ENCODE measurements at regions not wholly inside any gene's neighbourhood (a gene's known extent, or its start where the extent isn't known, plus 50 kb on each side); places are given as distances from the start of the nearest gene placed in this dataset.

DNA sequence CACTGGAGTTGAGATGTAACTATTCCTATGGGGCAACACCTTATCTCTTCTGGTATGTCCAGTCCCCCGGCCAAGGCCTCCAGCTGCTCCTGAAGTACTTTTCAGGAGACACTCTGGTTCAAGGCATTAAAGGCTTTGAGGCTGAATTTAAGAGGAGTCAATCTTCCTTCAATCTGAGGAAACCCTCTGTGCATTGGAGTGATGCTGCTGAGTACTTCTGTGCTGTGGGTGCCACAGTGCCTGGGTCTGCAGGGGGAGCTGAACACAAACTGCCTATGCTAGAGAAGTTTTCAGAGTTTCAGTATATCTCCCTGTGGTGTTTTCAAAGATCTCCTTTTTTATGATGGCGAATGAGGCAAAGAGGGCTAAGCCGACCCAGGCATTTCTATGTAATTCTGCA, 179.2 kb upstream of the OR4E1 start:
- Histone ChIP-seq H4K20me1 (ENCODE audit: insufficient read depth) (no peaks in the 10 kb centered on the region), H3K4me2 (ENCODE audit: low read length) (no peak overlapping the region), H3K27me3 (ENCODE audit: insufficient read depth, low read length) (peaks cover 39% of the 10 kb centered on the region), H3K36me3 (ENCODE audit: control insufficient read depth in 1 of 2, insufficient read depth in 2 of 2, low read length in 2 of 2) (no peaks in the 10 kb centered on the region), H3K27ac (ENCODE audit: low read depth, low read length) (no peak overlapping the region), H3K9ac (ENCODE audit: low read length) (no peak overlapping the region), H3K79me2 (ENCODE audit: insufficient read depth, low read length) (no peaks in the 10 kb centered on the region), H2AFZ (ENCODE audit: low read depth, low read length, poor library complexity, severe bottlenecking) (no peak overlapping the region), H3K9me2 (ENCODE audit: insufficient read depth) (no peaks in the 10 kb centered on the region), H3K4me3 (replicated peaks in 1 of 2; ENCODE audit: low read depth in 1 of 2, low read length in 2 of 2) (no peak overlapping the region), H3K9me3 (ENCODE audit: control insufficient read depth in 1 of 2, insufficient read depth in 1 of 2, low read depth in 1 of 2, low read length in 2 of 2) (no peaks in the 10 kb centered on the region), H3K4me1 (ENCODE audit: control insufficient read depth in 1 of 2, insufficient read depth in 2 of 2, low read length in 2 of 2) (no peaks in the 10 kb centered on the region)
- ChIA-PET RAD21 (ENCODE audit: low non-redundant PET in 1 of 2, low total read pairs in 2 of 2, uncharacterized antibody in 2 of 2, unreplicated experiment in 2 of 2) (no interaction called here), CTCF (interaction anchor here (0.9 to 1.9 kb wide), 10 partner anchors 9 to 142 kb away, joined by 3 to 29 read pairs (median 5); no protein-coding TSS in a partner anchor), POLR2A (no interaction called here)
- DNase-seq (ENCODE audit: low read depth, low spot score), result no peak
- TF ChIP-seq FOSL1 (IDR thresholded peaks at IDR 0.05; ENCODE audit: low read depth), result no peak
- no peak for TF ChIP-seq EZH2phosphoT487 (IDR thresholded peaks at IDR 0.05; ENCODE audit: borderline replicate concordance)
- no peak for TF ChIP-seq CEBPB (IDR thresholded peaks at IDR 0.05; ENCODE audit: low read depth)
- no peak for TF ChIP-seq EGR1 (IDR thresholded peaks at IDR 0.05; ENCODE audit: low read depth)
- TF ChIP-seq ZFX (IDR thresholded peaks at IDR 0.05), result no peak
- TF ChIP-seq JUND (IDR thresholded peaks at IDR 0.05), result no peak
- TF ChIP-seq POLR2AphosphoS5 (IDR thresholded peaks at IDR 0.05; ENCODE audit: low read depth, low read length), result no peak
- TF ChIP-seq, protein P1, sequence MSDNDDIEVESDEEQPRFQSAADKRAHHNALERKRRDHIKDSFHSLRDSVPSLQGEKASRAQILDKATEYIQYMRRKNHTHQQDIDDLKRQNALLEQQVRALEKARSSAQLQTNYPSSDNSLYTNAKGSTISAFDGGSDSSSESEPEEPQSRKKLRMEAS (IDR thresholded peaks at IDR 0.05), result no peak
- TF ChIP-seq SIN3A (IDR thresholded peaks at IDR 0.05; ENCODE audit: low read depth), result no peak
- no peak for TF ChIP-seq TCF7L2 (IDR thresholded peaks at IDR 0.05; ENCODE audit: borderline replicate concordance, extremely low read depth, insufficient read depth, insufficient read length)
- TF ChIP-seq SRF (IDR thresholded peaks at IDR 0.05; ENCODE audit: low read depth), result no peak
- TF ChIP-seq POLR2A (IDR thresholded peaks at IDR 0.05; ENCODE audit: borderline replicate concordance, extremely low read depth, insufficient read depth, insufficient read length), result no peak
- TF ChIP-seq, protein P2, sequence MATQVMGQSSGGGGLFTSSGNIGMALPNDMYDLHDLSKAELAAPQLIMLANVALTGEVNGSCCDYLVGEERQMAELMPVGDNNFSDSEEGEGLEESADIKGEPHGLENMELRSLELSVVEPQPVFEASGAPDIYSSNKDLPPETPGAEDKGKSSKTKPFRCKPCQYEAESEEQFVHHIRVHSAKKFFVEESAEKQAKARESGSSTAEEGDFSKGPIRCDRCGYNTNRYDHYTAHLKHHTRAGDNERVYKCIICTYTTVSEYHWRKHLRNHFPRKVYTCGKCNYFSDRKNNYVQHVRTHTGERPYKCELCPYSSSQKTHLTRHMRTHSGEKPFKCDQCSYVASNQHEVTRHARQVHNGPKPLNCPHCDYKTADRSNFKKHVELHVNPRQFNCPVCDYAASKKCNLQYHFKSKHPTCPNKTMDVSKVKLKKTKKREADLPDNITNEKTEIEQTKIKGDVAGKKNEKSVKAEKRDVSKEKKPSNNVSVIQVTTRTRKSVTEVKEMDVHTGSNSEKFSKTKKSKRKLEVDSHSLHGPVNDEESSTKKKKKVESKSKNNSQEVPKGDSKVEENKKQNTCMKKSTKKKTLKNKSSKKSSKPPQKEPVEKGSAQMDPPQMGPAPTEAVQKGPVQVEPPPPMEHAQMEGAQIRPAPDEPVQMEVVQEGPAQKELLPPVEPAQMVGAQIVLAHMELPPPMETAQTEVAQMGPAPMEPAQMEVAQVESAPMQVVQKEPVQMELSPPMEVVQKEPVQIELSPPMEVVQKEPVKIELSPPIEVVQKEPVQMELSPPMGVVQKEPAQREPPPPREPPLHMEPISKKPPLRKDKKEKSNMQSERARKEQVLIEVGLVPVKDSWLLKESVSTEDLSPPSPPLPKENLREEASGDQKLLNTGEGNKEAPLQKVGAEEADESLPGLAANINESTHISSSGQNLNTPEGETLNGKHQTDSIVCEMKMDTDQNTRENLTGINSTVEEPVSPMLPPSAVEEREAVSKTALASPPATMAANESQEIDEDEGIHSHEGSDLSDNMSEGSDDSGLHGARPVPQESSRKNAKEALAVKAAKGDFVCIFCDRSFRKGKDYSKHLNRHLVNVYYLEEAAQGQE (IDR thresholded peaks at IDR 0.05; ENCODE audit: low read depth), result no peak
- no peak for TF ChIP-seq YY1 (IDR thresholded peaks at IDR 0.05; ENCODE audit: extremely low read depth, insufficient replicate concordance, low read depth, low read length)
- intact Hi-C loops (cut with micrococcal nuclease), result no loop called here
- no TSS peak for BruUV-seq (replicated peaks)
- no peak for ATAC-seq
